ENCODE measurements at regions not wholly inside any gene's neighbourhood (a gene's known extent, or its start where the extent isn't known, plus 50 kb on each side); places are given as distances from the start of the nearest gene placed in this dataset.
A peak's percentile ranks its signal among the peaks of the same experiment; 100 is the strongest.

- Mint-ChIP-seq H3K4me1 (peaks cover 0 to 1% (median 0%) of the 10 kb centered on the region in 4 donors), H3K27ac (no peak overlapping the region), H3K9me3 (peaks cover 0 to 6% (median 0%) of the 10 kb centered on the region in 8 donors), H3K27me3 (no peaks in the 10 kb centered on the region), H3K36me3 (no peaks in the 10 kb centered on the region), H3K4me3 (no peak overlapping the region)
- H3K27ac ChIP-seq (ENCODE audit: low read depth, low read length): no peak overlapping the region
- no peak overlapping the region for H3K4me3 ChIP-seq (ENCODE audit: low read length in 2 of 2)
- no peaks in the 10 kb centered on the region for H3K4me1 ChIP-seq (ENCODE audit: insufficient read depth, low read length)
- ChIA-PET POLR2A (ENCODE audit: partially characterized antibody) (no interaction called here), CTCF (ENCODE audit: partially characterized antibody) (no interaction called here)
- H3K27me3 ChIP-seq (ENCODE audit: insufficient read depth, low read length): no peaks in the 10 kb centered on the region
- no peaks in the 10 kb centered on the region for H3K9me3 ChIP-seq (ENCODE audit: control insufficient read depth in 1 of 2, low read length in 2 of 2)
- no peak for DNase-seq
- intact Hi-C loops (cut with micrococcal nuclease): no loop called here
- H3K36me3 ChIP-seq (ENCODE audit: insufficient read depth, low read length): no peaks in the 10 kb centered on the region
These were observed 466.9 kb downstream of the CD83 start for GRCh38 chr6:14584450-14584849.

GRCh38 chr6:14585689-14586088 is 468.1 kb downstream of the CD83 start:
- peaks cover 0 to 4% (median 0%) of the 10 kb centered on the region in 8 donors for H3K9me3 Mint-ChIP-seq
- intact Hi-C loops (cut with micrococcal nuclease): no loop called here
- ChIA-PET POLR2A (ENCODE audit: partially characterized antibody) (no interaction called here), CTCF (ENCODE audit: partially characterized antibody) (no interaction called here)
- no peaks in the 10 kb centered on the region for H3K27me3 Mint-ChIP-seq
- H3K4me1 Mint-ChIP-seq: peaks cover 0 to 1% (median 0%) of the 10 kb centered on the region in 4 donors
- H3K27ac ChIP-seq (ENCODE audit: low read depth, low read length): no peak overlapping the region
- no peak overlapping the region for H3K27ac Mint-ChIP-seq
- no peaks in the 10 kb centered on the region for H3K4me1 ChIP-seq (ENCODE audit: insufficient read depth, low read length)
- no peaks in the 10 kb centered on the region for H3K9me3 ChIP-seq (ENCODE audit: control insufficient read depth in 1 of 2, low read length in 2 of 2)
- H3K36me3 ChIP-seq (ENCODE audit: insufficient read depth, low read length): no peaks in the 10 kb centered on the region
- H3K27me3 ChIP-seq (ENCODE audit: insufficient read depth, low read length): no peaks in the 10 kb centered on the region
- no peaks in the 10 kb centered on the region for H3K36me3 Mint-ChIP-seq
- no peak overlapping the region for H3K4me3 ChIP-seq (ENCODE audit: low read length in 2 of 2)
- no peak for DNase-seq
- no peak overlapping the region for H3K4me3 Mint-ChIP-seq

- Histone ChIP-seq H3K9me3 (ENCODE audit: control insufficient read depth in 1 of 2, low read length in 2 of 2) (no peaks in the 10 kb centered on the region), H3K36me3 (ENCODE audit: insufficient read depth, low read length) (no peaks in the 10 kb centered on the region), H3K27me3 (ENCODE audit: insufficient read depth, low read length) (no peaks in the 10 kb centered on the region), H3K4me3 (ENCODE audit: low read length in 2 of 2) (no peak overlapping the region), H3K4me1 (ENCODE audit: insufficient read depth, low read length) (no peaks in the 10 kb centered on the region), H3K27ac (ENCODE audit: low read depth, low read length) (no peak overlapping the region)
- Mint-ChIP-seq H3K4me1 (peaks cover 0 to 1% (median 0%) of the 10 kb centered on the region in 4 donors), H3K4me3 (no peak overlapping the region), H3K9me3 (no peaks in the 10 kb centered on the region), H3K36me3 (no peaks in the 10 kb centered on the region), H3K27me3 (no peaks in the 10 kb centered on the region), H3K27ac (no peak overlapping the region)
- POLR2A ChIA-PET (ENCODE audit: partially characterized antibody): no interaction called here
- intact Hi-C loops (cut with micrococcal nuclease): no loop called here
- CTCF ChIA-PET (ENCODE audit: partially characterized antibody): no interaction called here
- DNase-seq: no peak
These were observed 471.6 kb downstream of the CD83 start for GRCh38 chr6:14589175-14589574.

GRCh38 chr6:14590586-14590985 is 473.0 kb downstream of the CD83 start:
- POLR2A ChIA-PET (ENCODE audit: partially characterized antibody): no interaction called here
- H3K4me3 Mint-ChIP-seq: no peak overlapping the region
- intact Hi-C loops (cut with micrococcal nuclease): no loop called here

GRCh38 chr6:14591998-14592397 is 474.4 kb downstream of the CD83 start:
- H3K27ac Mint-ChIP-seq: peak overlapping the region in 1 of 7 donors; percentile 52
- H3K36me3 Mint-ChIP-seq: no peaks in the 10 kb centered on the region
- POLR2A ChIA-PET (ENCODE audit: partially characterized antibody): no interaction called here

More at GRCh38 chr6:14590586-14590985, 473.0 kb downstream of the CD83 start:
- no peak overlapping the region for H3K4me3 ChIP-seq (ENCODE audit: low read length in 2 of 2)
- H3K4me1 ChIP-seq (ENCODE audit: insufficient read depth, low read length): no peaks in the 10 kb centered on the region
- no peaks in the 10 kb centered on the region for H3K36me3 ChIP-seq (ENCODE audit: insufficient read depth, low read length)
- Mint-ChIP-seq H3K27ac (no peak overlapping the region), H3K9me3 (no peaks in the 10 kb centered on the region), H3K4me1 (peaks cover 0 to 1% (median 0%) of the 10 kb centered on the region in 4 donors), H3K36me3 (no peaks in the 10 kb centered on the region), H3K27me3 (no peaks in the 10 kb centered on the region)
- CTCF ChIA-PET (ENCODE audit: partially characterized antibody): no interaction called here
- H3K27me3 ChIP-seq (ENCODE audit: insufficient read depth, low read length): no peaks in the 10 kb centered on the region
- H3K9me3 ChIP-seq (ENCODE audit: control insufficient read depth in 1 of 2, low read length in 2 of 2): no peaks in the 10 kb centered on the region
- no peak overlapping the region for H3K27ac ChIP-seq (ENCODE audit: low read depth, low read length)
- DNase-seq: no peak

GRCh38 chr6:14593286-14593685 is 475.7 kb downstream of the CD83 start:
- H3K27me3 Mint-ChIP-seq: no peaks in the 10 kb centered on the region

More at GRCh38 chr6:14591998-14592397, 474.4 kb downstream of the CD83 start:
- CTCF ChIA-PET (ENCODE audit: partially characterized antibody): no interaction called here
- Mint-ChIP-seq H3K4me1 (no peaks in the 10 kb centered on the region), H3K27me3 (no peaks in the 10 kb centered on the region), H3K9me3 (no peaks in the 10 kb centered on the region), H3K4me3 (no peak overlapping the region)
- no peaks in the 10 kb centered on the region for H3K4me1 ChIP-seq (ENCODE audit: insufficient read depth, low read length)
- no peak overlapping the region for H3K27ac ChIP-seq (ENCODE audit: low read depth, low read length)
- no peaks in the 10 kb centered on the region for H3K27me3 ChIP-seq (ENCODE audit: insufficient read depth, low read length)
- no peak for DNase-seq
- no peaks in the 10 kb centered on the region for H3K9me3 ChIP-seq (ENCODE audit: control insufficient read depth in 1 of 2, low read length in 2 of 2)
- intact Hi-C loops (cut with micrococcal nuclease): no loop called here
- no peaks in the 10 kb centered on the region for H3K36me3 ChIP-seq (ENCODE audit: insufficient read depth, low read length)
- H3K4me3 ChIP-seq (ENCODE audit: low read length in 2 of 2): no peak overlapping the region

GRCh38 chr6:14595751-14596150 is 478.2 kb downstream of the CD83 start:
- Mint-ChIP-seq H3K4me3 (no peak overlapping the region), H3K9me3 (no peaks in the 10 kb centered on the region), H3K36me3 (no peaks in the 10 kb centered on the region), H3K4me1 (no peaks in the 10 kb centered on the region), H3K27me3 (no peaks in the 10 kb centered on the region), H3K27ac (no peak overlapping the region)
- H3K4me3 ChIP-seq (ENCODE audit: low read length in 2 of 2): no peak overlapping the region
- no peaks in the 10 kb centered on the region for H3K9me3 ChIP-seq (ENCODE audit: control insufficient read depth in 1 of 2, low read length in 2 of 2)
- no peak for DNase-seq
- ChIA-PET POLR2A (ENCODE audit: partially characterized antibody) (no interaction called here), CTCF (ENCODE audit: partially characterized antibody) (no interaction called here)
- no peaks in the 10 kb centered on the region for H3K27me3 ChIP-seq (ENCODE audit: insufficient read depth, low read length)
- intact Hi-C loops (cut with micrococcal nuclease): no loop called here
- H3K27ac ChIP-seq (ENCODE audit: low read depth, low read length): no peak overlapping the region
- H3K4me1 ChIP-seq (ENCODE audit: insufficient read depth, low read length): no peaks in the 10 kb centered on the region
- no peaks in the 10 kb centered on the region for H3K36me3 ChIP-seq (ENCODE audit: insufficient read depth, low read length)

More at GRCh38 chr6:14593286-14593685, 475.7 kb downstream of the CD83 start:
- Histone ChIP-seq H3K9me3 (ENCODE audit: control insufficient read depth in 1 of 2, low read length in 2 of 2) (no peaks in the 10 kb centered on the region), H3K4me3 (ENCODE audit: low read length in 2 of 2) (no peak overlapping the region), H3K36me3 (ENCODE audit: insufficient read depth, low read length) (no peaks in the 10 kb centered on the region), H3K27me3 (ENCODE audit: insufficient read depth, low read length) (no peaks in the 10 kb centered on the region), H3K27ac (ENCODE audit: low read depth, low read length) (no peak overlapping the region), H3K4me1 (ENCODE audit: insufficient read depth, low read length) (no peaks in the 10 kb centered on the region)
- no peaks in the 10 kb centered on the region for H3K36me3 Mint-ChIP-seq
- intact Hi-C loops (cut with micrococcal nuclease): no loop called here
- CTCF ChIA-PET (ENCODE audit: partially characterized antibody): no interaction called here
- no peaks in the 10 kb centered on the region for H3K9me3 Mint-ChIP-seq
- DNase-seq: no peak
- no peak overlapping the region for H3K27ac Mint-ChIP-seq
- no peaks in the 10 kb centered on the region for H3K4me1 Mint-ChIP-seq
- POLR2A ChIA-PET (ENCODE audit: partially characterized antibody): no interaction called here
- H3K4me3 Mint-ChIP-seq: no peak overlapping the region

- intact Hi-C loops (cut with micrococcal nuclease): no loop called here
- H3K27ac Mint-ChIP-seq: no peak overlapping the region
- H3K27me3 Mint-ChIP-seq: no peaks in the 10 kb centered on the region
- no peaks in the 10 kb centered on the region for H3K36me3 Mint-ChIP-seq
- no peaks in the 10 kb centered on the region for H3K4me1 Mint-ChIP-seq
- Histone ChIP-seq H3K4me3 (ENCODE audit: low read length in 2 of 2) (no peak overlapping the region), H3K4me1 (ENCODE audit: insufficient read depth, low read length) (no peaks in the 10 kb centered on the region), H3K9me3 (ENCODE audit: control insufficient read depth in 1 of 2, low read length in 2 of 2) (no peaks in the 10 kb centered on the region), H3K27ac (ENCODE audit: low read depth, low read length) (no peak overlapping the region), H3K36me3 (ENCODE audit: insufficient read depth, low read length) (no peaks in the 10 kb centered on the region), H3K27me3 (ENCODE audit: insufficient read depth, low read length) (no peaks in the 10 kb centered on the region)
- no peaks in the 10 kb centered on the region for H3K9me3 Mint-ChIP-seq
- CTCF ChIA-PET (ENCODE audit: partially characterized antibody): no interaction called here
- no peak overlapping the region for H3K4me3 Mint-ChIP-seq
- no peak for DNase-seq
- POLR2A ChIA-PET (ENCODE audit: partially characterized antibody): no interaction called here
These were observed 478.8 kb downstream of the CD83 start for GRCh38 chr6:14596410-14596809.
